HG02970 (cell line): ENCODE measurements at regions not wholly inside any gene's neighbourhood (a gene's known extent, or its start where the extent isn't known, plus 50 kb on each side); places are given as distances from the start of the nearest gene placed in this dataset.
"Not testable (repeated sequence)": the region's sequence is repeated elsewhere in the genome, so short reads cannot be mapped to it uniquely, and the experiment has no call there.

Experiments
- ATAC-seq: cut with Tn5 transposase; IDR thresholded peaks from one replicate; pipeline ENCODE4 v1.9.1; 2021; ENCODE audit warnings: mild to moderate bottlenecking, moderate library complexity, moderate number of reproducible peaks; ENCODE audit not compliant: unreplicated experiment, low FRiP score

DNA sequence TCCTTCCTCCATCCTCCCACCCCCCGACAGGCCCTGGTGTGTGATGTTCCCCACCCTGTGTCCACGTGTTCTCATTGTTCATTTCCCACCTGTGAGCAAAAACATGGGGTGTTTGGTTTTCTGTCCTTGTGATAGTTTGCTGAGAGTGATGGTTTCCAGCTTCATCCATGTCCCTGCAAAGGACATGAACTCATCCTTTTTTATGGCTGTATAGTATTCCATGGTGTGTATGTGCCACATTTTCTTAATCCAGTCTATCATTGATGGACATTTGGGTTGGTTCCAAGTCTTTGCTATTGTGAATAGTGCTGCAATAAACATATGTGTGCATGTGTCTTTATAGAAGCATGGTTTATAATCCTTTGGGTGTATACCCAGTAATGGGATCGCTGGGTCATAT is 587.6 kb downstream of the EDEM1 start:
- not testable (repeated sequence) for ATAC-seq

DNA sequence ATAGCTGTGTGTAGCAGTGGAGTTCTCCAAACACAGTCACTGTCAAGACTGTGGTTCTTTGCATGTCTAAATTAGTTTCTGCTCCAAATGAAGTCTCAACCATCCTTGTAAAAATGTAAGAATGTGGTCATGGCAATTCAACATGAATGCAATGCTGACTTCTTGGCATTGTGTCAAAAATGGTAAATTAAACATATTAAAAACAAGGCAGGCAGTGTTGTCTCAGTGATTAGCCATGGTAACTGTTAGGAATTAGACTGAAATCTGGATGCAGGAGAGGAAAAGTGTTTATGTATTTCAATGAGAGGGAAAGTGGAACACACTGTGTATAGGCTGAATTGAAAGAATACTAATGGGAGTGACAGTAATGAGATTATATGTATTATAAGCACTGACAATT is 597.2 kb downstream of the EDEM1 start:
- ATAC-seq: no peak

DNA sequence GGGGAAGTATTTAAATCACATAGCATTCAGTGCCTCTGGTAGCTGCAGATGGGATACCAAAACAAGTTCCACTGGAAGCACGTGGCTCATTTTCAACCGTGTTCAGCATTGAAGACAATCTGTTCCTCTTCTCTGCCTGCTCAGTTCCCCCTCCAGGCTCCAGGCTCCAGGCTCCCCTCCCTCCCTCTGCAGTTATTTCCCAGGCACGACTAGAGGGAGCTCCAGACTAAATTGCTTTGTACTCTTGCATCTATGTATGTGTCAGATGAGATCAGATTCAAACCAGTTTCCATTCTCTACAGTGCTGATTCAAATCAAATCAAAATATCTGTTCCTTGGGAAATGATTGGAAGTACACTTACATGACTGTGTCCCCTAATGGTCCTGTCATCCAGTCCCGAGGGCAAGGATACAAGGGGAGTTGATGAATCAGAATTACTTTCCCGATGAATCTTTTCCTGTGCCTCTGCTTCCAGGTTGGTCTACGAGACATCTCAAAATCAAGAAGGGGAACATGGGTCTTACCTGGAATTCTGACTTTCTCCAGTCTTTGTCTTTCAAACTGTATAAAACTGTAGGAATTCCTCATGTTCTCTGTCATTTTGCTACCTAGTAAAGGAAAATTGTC is 600.5 kb downstream of the EDEM1 start:
- ATAC-seq: no peak

DNA sequence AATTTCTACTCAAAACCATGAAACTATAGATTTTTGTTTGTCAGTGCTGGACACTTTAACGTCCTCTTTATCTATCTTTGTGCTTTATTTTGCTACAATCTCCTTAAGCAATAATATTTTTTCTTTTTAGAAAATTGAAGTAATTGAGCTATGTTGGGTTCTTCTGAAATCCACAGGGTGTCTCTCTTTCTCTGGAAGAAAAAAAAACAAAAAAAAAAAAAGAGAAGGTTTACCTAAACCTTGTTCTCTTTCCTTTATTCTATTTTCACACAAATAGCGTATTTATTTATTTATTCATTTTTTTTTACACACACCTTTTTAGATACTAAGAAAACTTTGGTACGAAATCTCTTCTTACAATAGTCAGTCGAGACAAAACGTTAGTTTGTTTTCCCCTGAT is 601.0 kb downstream of the EDEM1 start:
- no peak for ATAC-seq

DNA sequence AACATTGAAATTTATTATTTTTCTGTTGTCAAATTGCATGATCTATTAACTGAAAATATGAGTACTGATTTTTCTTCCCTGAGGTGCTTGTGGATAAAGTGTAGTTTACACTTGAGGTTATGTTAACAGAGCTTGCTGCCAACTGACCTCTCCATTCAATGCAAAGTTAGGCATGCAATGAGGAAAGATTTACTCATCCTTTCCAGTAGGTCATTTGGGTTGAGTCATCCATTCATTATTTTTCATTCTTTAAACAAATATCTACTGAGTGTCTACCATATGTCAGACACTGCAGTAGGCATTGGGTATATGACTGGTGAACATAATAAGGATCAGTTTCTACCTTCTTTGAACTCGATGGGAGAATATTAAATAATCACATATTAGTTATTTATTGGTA is 604.1 kb downstream of the EDEM1 start:
- ATAC-seq: no peak

DNA sequence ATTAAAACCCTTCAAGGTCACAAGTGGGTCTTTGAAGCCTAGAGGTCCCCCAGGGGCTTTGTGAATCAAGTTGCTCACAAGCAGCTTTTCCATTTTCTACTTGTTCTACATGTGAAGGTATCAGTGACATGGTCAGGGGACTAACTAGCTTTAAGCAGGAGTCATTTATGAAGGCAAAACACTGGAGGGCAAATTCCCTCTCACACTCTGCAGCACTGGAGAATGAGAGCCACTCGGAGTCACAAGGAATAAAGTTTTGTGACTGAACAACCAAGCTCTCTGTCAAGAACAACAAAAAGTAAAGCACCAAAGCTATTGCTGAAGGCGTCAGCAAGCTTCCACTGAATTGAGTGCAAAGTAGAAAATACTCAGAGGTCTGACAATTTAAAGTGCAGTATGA is 609.0 kb downstream of the EDEM1 start:
- no peak for ATAC-seq

DNA sequence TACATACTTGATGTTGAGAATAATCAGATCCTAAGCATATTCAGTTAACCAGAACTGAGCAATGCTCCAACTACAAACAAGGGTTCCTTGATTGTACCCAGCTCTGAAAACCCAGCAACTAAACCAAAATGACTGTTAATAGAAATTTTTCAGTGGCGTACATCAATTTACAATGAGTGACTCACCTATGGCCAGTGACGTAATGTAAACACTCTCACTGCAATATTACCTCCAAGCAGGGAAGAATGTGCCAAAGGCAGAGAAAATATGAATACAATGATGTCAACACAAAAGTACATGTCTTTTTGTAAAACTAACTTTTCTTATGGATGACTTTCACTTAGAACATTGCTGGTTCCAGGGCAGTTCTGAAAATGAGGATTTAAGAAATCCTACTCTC is 611.3 kb downstream of the EDEM1 start:
- no peak for ATAC-seq

DNA sequence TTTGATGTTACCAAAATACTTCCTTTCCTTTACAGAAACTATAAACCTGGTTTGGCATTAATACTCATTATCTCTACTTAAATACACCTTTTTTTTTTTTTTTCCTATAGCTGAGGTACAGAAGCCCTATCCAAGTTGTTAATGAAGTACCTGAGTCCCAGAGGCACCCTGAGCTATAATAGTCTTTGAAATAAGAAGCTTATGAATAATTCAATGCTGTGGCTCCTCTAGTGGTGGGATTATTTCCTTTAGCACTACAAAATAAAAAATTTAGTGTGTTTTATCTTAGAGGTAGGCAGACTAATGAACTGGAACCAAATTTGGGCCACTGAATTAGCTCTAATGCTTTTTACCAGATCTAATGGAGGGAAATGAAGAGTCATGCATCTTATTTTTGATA is 611.9 kb downstream of the EDEM1 start:
- ATAC-seq: no peak

DNA sequence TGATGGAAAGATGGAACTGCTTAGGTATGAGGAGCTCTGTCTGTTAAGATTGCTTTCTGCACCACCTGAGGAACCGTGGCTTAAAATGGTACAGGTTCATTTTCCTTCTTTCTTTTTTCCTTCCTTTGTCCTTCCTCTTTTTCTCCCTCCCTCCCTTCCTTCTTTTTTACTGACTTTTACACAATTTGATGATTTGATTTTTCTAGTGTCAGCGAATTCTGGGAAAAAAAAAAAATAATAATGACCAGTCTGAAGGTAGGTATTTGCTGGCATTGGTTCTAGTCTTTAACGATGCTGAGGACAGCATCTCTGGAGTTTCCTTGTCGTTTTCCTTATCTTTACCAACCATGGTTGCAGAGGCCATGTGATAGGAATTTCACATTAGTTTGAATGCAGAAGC is 613.5 kb downstream of the EDEM1 start:
- ATAC-seq: no peak

DNA sequence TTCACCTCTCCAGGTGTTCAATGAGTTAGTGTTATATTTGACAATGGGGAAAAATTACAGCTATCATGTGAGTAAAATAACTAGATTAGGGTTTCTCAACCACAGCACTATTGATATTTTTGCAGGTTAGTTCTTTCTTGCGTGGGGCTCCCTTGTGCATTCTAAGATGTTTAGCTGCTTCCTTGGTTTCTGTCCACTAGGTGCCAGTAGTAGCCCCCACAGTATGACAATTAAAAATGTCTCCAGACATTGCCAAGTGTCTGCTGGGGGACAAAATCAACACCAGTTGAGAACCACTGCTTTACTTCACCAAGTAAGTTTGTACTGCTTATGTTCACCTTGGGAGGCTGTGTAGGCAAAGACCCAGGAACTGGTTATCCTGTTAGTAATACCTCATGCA is 618.7 kb downstream of the EDEM1 start:
- no peak for ATAC-seq

DNA sequence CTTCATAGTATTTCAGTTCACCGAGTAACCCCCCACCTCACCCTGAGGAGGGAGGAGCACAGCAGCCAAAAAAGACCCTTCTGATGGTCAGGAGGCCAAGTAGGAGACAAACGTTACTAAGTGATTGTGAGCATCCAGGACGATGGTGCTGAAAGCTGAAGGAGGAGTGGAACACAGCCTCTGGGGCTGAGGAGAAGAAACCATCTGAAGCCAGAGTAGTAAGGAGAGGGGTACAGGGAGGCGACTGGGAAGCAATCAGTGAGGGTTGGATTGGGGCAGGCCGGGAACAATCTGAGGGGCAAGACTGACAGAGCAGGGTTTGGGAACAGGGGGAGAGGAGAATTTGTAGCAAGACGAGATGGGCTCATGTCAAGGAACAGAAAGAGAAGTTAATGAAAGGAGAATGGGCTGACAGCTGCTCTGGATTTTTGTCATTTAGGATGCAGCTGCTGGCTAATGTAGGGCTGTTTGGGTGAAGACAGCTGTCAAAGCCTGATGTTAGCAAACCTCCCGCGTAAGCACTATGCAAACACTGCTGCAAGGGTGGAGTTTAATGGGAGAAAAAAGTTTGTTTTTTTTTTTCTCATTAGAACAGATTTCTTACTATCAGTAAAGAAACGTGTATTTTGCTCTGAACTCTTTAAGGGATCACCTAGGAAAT is 622.2 kb downstream of the EDEM1 start:
- no peak for ATAC-seq

DNA sequence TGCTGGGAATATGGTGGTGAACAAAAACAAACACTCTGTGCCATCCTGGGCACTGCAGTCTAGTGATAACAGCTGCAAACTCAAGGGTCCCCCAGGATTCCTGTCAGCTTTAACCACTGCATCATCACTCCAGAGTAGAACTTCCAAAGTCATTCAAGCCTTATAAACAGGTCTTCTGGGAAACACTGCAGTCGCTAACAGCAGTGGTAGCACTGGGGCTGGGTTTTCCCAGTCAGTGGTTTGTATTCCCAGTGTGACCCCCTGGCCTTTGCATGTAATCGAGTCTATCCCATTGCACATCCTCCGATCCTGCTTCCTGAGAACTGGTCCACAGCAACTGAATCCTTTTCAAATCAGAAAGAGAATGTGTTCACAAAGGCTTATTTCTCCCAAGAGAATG is 623.5 kb downstream of the EDEM1 start:
- no peak for ATAC-seq

DNA sequence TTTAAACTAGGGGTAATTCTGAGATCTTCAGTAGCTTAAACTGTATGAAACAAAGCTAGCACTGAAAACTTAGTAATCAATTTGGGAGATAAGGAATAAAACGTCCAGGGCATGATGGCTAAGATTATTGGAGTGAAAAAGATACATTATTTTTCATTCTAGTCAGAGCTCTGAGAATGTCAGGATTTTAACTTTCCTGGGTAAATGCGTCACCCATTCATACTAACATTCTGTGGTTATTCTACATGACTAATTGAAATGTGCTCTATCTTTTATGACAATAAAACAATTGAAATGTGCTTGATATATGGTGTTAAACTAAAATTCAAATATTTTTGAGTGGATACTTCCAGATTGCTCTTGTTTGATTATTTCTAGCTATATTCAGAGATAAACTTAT is 626.0 kb downstream of the EDEM1 start:
- ATAC-seq: no peak

DNA sequence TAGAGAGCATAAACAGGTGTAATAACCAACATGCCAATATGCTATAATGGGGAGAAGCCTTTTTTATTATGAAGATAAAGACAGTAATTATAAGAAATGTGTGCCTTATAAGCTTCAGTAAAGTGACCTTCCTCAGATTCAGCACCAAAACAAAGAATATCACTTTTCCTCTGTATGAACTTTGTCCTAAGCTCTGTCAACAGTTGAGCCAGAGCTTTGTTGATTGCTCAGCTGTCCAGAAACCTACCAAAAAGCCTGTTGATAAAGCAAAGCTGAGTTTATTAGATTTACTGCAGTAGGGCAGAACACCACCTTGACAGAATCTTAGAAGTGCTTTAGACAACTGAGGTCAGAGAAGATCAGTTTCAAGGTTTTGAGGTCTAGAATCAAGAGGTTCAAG is 635.3 kb downstream of the EDEM1 start:
- no peak for ATAC-seq

DNA sequence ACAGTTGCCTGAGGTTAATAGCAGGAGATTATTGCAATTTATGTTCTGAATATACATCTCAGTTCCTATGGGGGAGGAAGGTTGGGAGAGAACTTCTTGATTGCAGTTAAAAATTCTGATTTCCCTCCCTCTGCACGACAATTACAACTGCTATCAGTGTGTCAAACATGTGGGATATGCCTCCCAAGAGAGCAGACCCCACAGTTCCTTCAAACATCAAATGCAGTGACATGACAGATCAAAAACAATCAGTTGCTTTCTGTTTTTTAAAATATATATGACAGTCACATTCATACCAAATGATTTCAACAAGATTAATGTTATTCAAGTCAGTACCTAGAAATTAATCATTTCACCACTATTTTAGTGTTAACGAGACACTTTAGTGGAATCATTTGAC is 639.0 kb downstream of the EDEM1 start:
- no peak for ATAC-seq

DNA sequence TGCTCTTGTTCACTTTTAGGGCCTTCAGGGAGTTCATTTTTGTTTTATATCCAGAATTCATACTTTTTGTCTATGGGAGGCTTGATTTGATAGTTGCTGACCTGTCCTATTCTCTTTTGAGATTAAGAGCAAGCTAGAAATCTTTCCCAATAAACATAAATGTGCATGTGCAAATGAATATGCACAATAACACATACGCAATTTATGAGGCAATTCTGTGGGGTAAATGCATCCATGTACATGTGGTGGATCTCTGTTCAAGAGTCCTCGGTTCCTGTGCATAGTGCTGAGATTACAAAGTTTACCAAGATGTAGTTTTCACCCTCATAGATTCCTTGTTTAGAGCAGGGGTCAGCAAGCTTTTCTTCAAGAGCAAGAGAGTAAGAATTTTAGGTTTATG is 640.7 kb downstream of the EDEM1 start:
- ATAC-seq: no peak

DNA sequence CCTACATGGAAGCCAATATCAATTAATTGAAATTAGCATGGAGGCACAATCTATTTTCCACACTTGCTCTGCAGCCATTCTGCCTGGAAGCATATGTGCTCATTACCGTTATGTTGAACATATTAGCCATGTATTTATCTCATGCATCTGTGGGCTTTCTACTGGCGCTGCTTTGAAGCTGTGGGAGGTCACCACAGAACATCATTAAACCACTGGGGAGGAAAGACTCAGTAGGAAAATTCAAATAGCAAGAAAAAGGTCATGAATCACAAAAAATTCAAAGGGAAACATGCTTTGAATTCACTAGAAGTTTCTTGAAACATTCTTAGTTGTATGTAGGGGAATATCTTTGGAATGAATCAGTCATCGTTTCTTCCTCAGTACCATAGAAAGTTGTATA is 652.5 kb downstream of the EDEM1 start:
- ATAC-seq: no peak

DNA sequence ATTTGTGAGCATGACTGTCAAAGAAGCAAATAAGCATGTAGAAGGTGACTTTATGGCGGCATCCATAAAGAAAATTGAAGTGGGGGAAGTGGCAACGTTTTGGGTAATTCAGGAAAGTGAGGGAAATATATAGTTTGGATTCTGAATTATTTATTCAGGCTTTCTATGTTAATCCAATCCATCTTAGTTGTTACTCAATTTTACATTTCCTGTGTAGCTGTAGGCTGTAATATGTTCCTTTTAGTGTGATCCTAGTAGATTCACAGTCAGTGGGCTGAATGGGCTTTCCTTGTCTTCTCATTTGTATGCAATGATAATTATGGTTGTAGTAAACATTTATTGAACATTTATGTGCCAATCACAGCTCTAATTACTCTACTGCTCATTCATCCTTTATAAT is 654.1 kb downstream of the EDEM1 start:
- no peak for ATAC-seq

DNA sequence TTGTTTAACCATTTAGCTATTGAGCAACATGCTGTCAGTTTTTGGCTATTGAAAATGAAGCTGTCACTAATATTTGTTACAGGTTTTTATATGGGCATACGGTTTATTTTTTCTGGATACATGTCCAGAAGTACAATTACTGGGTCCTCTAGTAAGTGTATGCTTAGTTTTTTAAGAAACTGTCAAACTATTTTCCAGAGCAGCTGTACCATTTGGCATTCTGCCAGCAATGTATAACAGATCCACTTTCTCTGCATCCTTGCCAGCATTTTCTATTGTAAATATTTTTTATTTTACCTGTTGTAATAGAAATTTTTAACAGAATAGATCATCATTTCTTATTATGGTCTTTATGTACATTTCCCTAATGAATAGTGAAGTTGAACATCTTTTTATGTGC is 658.8 kb downstream of the EDEM1 start:
- ATAC-seq: no peak

DNA sequence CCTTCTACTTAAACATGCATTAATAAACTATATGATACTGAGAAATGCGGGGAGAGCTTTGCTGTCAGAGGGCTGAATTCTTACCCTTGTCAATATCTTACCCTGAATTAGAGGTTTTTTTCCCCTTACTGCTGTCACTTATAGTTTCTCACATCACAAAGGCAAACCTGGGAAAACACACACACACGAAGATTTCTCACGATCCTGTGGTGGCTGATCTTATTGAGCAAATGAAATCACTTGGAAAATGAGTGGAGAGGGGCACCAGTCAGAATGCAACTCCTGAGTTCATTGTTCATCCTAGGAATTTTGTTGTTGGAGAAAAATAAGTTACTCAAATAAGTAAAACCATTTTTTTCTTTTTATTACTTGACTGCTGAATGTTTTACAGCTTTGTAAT is 673.6 kb downstream of the EDEM1 start:
- no peak for ATAC-seq

DNA sequence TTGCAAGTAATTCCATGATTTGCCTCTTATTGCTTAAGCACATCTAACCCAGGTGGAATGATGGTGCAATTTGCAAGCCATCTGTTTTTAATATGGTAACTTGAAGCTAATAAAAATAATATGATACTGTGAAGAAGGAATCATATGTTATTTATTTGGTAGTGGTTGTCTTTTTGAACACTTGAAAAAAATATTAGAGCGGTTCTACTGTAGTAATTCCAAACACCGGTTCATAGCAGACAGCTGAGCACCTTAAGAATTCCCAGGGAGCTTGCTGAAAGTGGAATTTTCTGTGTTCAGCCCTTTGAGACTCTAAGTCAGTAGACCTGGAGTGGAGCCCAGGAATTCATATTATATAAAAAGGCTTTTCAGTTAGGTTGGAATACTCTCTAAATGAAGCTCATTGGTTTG is 687.4 kb downstream of the EDEM1 start:
- ATAC-seq: no peak

DNA sequence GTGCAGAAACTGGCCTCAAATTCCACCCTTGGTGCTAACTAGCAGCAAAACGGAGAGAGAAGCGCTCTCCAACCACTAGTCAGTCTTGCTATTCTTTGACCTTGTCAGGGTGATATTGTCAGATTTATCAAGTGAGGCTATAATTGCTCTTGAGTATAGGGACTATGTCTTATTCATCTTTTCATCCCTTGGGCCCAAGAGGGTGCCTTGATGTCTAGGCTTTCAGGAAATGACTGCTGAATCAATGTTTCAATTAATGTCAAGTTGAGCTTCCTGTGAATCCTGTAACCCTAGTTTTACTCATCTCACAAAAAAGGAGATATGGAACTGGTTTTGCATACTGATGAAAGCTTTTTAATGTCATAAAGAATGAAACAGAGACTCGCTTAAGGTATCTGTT is 701.3 kb downstream of the EDEM1 start:
- no peak for ATAC-seq

DNA sequence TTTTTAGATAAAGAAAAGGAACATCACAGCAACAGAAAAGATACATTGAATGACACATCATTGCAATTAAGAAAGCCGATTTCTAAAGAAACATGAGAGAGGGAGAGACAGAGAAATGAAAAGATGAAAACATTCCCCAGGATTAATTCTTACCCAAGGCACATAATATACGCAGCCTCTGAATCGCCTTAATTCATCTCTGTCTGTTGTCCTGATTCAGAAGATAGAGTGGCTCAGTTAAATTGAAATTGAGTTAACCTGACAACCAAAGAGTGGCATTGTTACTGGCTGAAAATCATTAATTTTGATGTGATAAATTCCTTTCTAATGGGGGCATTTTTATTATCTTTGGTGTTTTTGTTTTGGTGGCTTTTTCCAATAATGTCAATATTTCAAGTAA is 701.9 kb downstream of the EDEM1 start:
- ATAC-seq: no peak
